HG03432 (cell line): ENCODE measurements at regions not wholly inside any gene's neighbourhood (a gene's known extent, or its start where the extent isn't known, plus 50 kb on each side); places are given as distances from the start of the nearest gene placed in this dataset.

ENCODE experiments used
- ATAC-seq: cut with Tn5 transposase; IDR thresholded peaks from one replicate; pipeline ENCODE4 v1.9.1; 2021; ENCODE audit warnings: mild to moderate bottlenecking, moderate library complexity; ENCODE audit not compliant: unreplicated experiment

- ATAC-seq = no peak
These were observed 265.5 kb upstream of the TBC1D5 start for GRCh38 chr3:18007980-18008379.

DNA sequence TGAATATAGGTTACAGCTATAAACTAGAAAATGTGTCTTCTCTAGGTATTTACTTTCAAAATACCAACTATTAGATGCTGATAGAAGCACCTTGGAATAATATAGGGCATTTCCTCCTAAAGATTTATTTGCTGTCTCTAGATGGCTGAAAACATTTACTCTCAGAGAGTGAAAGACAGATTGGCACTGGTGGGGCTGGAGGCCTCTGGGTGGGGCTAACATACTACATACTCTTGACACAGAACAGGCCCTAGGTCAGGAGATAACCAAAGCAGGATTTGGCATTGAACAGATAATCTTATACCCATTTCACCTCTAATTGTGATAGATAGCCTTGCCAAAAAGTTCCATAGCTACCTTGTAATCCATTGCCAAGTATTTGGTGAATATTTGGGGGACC lies 253.3 kb upstream of the TBC1D5 start:
- ATAC-seq = no peak

- ATAC-seq = no peak
These were observed 251.7 kb upstream of the TBC1D5 start for GRCh38 chr3:17994167-17994566.

DNA sequence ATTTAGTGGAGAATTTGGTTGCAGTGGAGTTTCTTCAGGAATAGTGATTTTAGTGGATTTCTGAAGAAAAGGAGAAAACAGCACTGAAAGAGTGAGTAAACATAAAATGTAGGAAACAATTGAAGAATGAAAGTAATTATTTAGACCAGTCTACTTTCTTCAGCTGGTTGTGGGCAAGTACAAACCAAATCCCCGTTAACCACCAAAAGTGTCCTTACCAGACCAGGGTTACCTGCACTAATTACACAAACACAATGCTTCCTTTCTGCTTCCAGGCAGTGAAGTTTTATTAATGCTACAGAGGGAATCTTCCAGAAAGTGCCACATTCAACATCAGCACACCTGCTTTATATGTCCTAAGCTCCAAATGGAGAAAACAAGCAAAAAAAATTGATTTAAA lies 248.0 kb upstream of the TBC1D5 start:
- ATAC-seq = no peak

DNA sequence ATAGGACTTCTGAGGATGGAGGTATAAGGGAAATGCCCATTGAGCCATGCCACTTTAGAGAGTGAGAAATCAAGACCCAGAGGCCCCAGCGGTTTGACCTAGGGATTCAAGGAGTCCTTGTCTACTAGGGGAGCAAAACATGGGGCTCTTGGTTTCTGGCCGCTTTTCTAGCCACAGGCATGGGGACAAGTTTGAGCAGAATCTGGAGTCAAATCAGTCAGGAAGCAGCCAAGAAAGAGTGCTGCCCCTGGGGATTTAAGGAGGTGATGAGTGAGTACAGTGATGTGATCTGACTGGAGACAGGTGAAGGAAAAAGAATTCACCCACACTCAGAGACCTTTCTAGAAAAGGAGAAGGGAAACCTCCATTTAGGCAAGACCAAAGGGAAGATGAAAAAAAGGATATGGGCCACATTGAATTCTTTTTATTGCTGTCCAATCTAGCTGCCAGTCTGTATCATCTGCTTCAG lies 244.0 kb upstream of the TBC1D5 start:
- ATAC-seq = no peak

- no peak for ATAC-seq
These were observed 243.4 kb upstream of the TBC1D5 start for GRCh38 chr3:17985658-17986347.

GRCh38 chr3:17983106-17983505 lies 240.7 kb upstream of the TBC1D5 start:
- no peak for ATAC-seq

- no peak for ATAC-seq
These were observed 239.9 kb upstream of the TBC1D5 start for GRCh38 chr3:17982211-17982880.

GRCh38 chr3:17980863-17981262 lies 238.4 kb upstream of the TBC1D5 start:
- no peak for ATAC-seq

DNA sequence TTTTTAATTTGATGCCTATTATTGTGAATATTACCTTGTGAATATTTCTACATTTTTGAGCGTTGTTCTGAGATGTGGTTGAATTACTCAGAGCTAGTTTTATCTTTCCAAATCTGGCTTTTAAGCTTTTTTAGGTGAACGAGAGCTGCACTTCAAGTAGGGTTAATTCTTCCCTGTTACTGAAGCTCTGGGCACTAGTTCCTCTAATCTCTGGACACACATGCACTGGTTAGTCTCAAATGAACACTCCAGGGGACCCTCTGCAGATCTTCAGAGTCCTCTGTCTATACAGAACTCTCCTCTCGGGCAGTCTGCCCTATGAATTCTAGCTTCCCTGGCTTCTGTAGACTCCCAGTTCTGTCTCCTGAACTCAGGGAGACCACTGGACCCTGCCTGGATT lies 237.5 kb upstream of the TBC1D5 start:
- ATAC-seq = no peak

DNA sequence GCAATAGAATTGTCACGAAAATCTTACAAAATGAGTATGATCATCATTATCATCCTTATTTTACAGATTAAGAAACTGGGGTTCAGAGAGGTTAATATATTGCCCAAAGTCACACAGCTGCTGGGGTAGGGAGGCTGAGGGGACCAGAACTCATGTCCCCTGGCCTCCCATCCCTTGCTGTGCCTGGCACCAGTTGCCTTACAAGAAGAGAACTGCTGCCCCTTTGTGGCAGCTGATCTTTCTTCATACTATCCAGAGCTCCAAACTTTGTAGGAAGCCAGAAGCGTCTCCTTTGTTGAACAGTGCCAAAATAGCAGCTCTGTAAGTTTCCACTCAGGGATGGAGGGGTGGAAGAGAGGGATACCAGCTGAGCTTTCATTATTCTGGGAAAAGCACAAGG lies 236.8 kb upstream of the TBC1D5 start:
- ATAC-seq = no peak

DNA sequence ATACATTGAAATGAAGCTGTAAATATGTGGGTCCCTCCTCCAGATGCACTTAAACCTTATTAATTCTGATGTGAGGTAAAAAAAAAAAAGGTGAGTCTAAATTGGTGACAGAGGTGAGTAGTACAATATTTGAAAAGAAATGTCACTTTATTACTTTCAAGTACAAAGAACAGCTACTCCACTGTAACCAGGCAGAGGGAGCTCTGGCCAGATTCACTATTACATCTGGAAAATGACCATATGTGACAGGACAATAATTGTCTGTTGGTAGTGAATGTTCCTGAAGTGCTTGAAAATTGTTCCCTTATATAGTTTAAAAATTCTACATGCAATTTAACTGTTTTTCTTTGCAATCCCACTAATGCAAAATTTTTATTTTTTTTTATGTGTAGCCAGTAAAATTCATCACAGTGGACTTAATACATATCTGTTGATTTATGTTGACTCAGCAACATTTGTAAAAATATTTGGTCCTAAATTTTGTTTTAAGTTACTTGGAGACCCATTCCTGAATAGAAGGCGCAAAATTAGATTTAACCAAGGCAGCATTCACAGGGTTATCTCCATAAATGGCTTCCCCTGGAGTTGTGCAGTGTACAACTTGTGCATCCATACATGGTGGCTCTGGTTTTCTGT lies 231.9 kb upstream of the TBC1D5 start:
- no peak for ATAC-seq

GRCh38 chr3:17972959-17973906 lies 230.8 kb upstream of the TBC1D5 start:
- ATAC-seq = no peak

DNA sequence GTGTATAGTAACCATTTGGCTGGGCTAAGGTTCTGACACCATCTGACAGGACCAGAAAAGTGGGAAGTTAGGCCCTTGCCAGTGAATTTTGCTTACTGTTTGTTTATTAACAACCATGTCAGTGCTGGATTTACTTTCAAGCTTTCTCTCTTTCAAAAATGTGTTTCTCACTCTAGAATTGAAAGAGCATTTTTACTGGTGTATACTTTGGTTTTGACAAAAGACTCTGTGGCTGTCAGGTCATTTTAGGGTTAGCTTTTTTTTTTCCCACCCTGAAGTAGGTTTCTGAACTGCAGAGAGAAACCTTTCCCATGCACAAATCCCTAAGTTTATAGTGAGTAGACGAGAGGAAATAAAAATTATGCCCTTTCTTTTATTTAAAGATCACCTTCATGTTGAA lies 230.0 kb upstream of the TBC1D5 start:
- ATAC-seq = no peak

GRCh38 chr3:17972030-17972429 lies 229.6 kb upstream of the TBC1D5 start:
- no peak for ATAC-seq

DNA sequence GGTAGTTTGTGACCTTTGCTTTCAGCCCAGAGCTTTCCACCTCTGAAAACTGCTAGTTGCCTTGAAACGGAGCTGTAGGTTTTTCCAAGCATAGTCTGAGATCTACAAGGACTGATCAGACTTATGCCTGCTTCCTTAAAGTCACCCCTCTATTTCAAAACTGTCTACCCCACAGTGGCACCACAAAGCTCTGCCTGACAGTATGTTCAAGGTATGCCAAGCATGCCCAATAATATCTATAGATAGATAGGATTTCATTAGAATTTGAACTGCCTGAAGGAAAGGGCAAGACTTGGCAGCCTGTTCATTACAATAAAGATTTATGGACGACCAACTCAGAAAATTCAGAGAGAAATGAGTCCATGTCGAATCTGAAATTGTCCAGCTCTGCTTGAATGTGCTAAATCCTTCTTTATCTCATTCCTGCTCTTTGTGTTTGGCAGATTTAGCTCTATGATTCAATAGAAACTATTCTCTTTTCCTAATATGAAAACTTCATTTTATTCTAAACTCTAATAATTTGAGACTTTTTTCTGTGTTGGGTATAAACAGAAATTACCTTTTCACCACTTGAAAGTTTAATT lies 227.6 kb upstream of the TBC1D5 start:
- no peak for ATAC-seq

- ATAC-seq = no peak
These were observed 226.8 kb upstream of the TBC1D5 start for GRCh38 chr3:17969244-17969643.

- no peak for ATAC-seq
These were observed 225.6 kb upstream of the TBC1D5 start for GRCh38 chr3:17967953-17968607.

DNA sequence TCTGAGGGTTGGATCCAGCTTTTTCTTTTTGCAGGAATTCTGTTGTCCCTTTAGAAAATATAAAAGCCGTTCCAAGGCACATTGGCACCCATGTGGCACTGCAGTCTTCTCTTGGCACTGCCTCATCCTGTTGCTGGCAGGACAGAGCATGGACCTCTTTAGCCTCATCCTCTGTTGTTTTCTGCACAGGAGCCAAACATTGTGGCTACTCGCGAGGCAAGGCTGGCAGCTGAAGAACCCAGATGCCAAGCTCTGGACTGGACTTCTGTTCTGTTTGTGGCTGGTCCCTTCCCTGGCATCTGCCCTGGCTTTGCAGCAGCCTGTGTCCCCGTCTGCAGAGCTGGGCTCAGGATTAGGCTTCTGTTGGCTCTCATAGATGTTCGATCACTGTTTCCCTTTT lies 224.7 kb upstream of the TBC1D5 start:
- no peak for ATAC-seq

- ATAC-seq = no peak
These were observed 222.9 kb upstream of the TBC1D5 start for GRCh38 chr3:17965331-17965730.
